ENCODE measurements at regions not wholly inside any gene's neighbourhood (a gene's known extent, or its start where the extent isn't known, plus 50 kb on each side); places are given as distances from the start of the nearest gene placed in this dataset.

DNA sequence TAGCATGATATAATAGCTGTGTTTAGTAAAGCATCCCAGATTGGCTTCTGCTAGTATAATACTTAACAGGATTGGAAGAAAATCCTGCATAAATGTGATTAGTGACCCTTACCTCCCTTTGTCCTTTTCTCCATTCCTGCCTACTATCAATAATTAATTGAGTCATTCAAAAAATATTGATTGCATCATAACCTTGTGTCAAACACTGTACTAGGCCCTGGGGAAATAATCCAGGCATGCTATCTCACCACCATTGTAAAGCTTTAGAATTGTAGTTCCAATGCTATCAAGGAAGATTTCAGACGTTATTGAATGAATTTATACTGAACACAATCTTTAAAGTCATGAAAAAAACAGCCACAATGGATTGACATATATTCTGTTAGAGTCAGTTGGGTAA, 378.6 kb upstream of the DDHD1 start:
- TF ChIP-seq, protein P1, sequence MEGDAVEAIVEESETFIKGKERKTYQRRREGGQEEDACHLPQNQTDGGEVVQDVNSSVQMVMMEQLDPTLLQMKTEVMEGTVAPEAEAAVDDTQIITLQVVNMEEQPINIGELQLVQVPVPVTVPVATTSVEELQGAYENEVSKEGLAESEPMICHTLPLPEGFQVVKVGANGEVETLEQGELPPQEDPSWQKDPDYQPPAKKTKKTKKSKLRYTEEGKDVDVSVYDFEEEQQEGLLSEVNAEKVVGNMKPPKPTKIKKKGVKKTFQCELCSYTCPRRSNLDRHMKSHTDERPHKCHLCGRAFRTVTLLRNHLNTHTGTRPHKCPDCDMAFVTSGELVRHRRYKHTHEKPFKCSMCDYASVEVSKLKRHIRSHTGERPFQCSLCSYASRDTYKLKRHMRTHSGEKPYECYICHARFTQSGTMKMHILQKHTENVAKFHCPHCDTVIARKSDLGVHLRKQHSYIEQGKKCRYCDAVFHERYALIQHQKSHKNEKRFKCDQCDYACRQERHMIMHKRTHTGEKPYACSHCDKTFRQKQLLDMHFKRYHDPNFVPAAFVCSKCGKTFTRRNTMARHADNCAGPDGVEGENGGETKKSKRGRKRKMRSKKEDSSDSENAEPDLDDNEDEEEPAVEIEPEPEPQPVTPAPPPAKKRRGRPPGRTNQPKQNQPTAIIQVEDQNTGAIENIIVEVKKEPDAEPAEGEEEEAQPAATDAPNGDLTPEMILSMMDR (IDR thresholded peaks at IDR 0.05): no peak
- TF ChIP-seq RFX5 (IDR thresholded peaks at IDR 0.05; ENCODE audit: low read length) (no peak), YY1 (IDR thresholded peaks at IDR 0.05; ENCODE audit: low read depth) (no peak), RXRA (IDR thresholded peaks at IDR 0.05; ENCODE audit: borderline replicate concordance, low read depth) (no peak), EZH2phosphoT487 (IDR thresholded peaks at IDR 0.05; ENCODE audit: borderline replicate concordance, low read depth) (no peak), POLR2AphosphoS5 (IDR thresholded peaks at IDR 0.05; ENCODE audit: low read depth, low read length) (no peak), RAD21 (IDR thresholded peaks at IDR 0.05; ENCODE audit: low read length) (no peak), GABPA (IDR thresholded peaks at IDR 0.05; ENCODE audit: low read depth) (no peak), NRF1 (IDR thresholded peaks at IDR 0.05; ENCODE audit: low read depth, low read length) (no peak)
- TF ChIP-seq, protein P2, sequence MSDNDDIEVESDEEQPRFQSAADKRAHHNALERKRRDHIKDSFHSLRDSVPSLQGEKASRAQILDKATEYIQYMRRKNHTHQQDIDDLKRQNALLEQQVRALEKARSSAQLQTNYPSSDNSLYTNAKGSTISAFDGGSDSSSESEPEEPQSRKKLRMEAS (IDR thresholded peaks at IDR 0.05; ENCODE audit: low read depth): no peak
